ENCODE measurements at regions not wholly inside any gene's neighbourhood (a gene's known extent, or its start where the extent isn't known, plus 50 kb on each side); places are given as distances from the start of the nearest gene placed in this dataset.
"Not testable (repeated sequence)": the region's sequence is repeated elsewhere in the genome, so short reads cannot be mapped to it uniquely, and the experiment has no call there.

GRCh38 chr3:139232341-139232740, 111.5 kb upstream of the MRPS22 start:
- not testable (repeated sequence) for DNase-seq (ENCODE audit: extremely low read depth, low read depth, low spot score)

- DNase-seq (ENCODE audit: extremely low read depth, low read depth, low spot score): no peak
These were observed 109.3 kb upstream of the MRPS22 start for GRCh38 chr3:139234491-139234890.

- DNase-seq (ENCODE audit: extremely low read depth, low read depth, low spot score): no peak
These were observed 108.6 kb upstream of the MRPS22 start for GRCh38 chr3:139235192-139235591.

DNA sequence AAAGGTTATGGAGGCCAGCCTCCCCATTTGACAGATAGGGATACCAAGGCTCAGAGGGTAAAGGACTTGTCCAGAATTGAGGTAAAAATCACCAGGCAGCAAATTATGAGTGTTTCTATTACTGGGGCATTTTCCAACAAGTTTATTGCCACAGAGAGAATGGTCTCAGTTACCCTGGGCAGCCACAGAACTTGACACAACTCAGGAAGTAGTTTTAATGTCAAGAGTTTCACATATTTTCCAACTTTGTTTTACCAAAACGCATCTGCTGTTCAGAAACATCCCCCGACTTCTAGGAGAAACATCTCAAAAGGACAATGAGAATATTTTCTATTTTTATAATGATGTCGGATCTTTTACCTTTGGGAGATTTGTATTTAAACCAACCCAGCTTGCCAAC, 107.5 kb upstream of the MRPS22 start:
- no peak for DNase-seq (ENCODE audit: extremely low read depth, low read depth, low spot score)

GRCh38 chr3:139238281-139239030, 105.4 kb upstream of the MRPS22 start:
- no peak for DNase-seq (ENCODE audit: extremely low read depth, low read depth, low spot score)

DNA sequence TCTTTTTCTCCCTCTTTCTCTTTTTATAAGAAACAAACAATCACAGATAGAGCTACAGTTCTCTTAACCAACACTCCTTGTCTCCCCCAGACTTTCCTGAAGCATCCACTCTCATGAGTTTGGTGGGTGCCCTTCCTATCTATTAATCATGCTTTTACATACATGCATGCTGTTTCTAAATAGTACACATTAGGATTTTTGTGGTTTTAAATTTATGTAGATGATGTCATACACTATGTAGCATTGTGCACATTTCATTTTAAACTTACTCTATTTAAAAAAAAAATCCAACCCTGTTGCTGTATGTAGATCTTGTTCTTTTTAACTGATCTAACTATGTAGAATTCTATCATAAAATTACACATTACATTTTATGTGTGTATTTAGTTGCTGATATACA, 104.3 kb upstream of the MRPS22 start:
- DNase-seq (ENCODE audit: extremely low read depth, low read depth, low spot score): no peak

DNA sequence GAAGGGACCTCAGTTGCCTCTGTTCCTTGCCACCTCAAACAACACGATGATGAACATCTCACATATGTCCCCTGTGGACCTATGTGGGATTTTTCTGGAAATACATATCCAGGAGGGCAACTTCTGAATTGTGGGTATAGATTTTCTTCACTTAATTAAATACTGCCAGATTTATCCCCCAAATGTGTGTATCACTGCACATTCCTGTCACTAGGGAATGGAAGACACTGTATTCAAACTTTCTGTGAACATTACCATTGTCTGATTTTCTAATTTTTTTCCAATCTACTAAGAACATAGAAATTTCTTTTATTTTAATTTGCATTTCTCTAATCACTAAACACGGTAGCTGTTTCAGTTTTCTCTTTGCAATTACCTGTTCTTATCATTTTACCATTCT, 102.0 kb upstream of the MRPS22 start:
- no peak for DNase-seq (ENCODE audit: extremely low read depth, low read depth, low spot score)

DNA sequence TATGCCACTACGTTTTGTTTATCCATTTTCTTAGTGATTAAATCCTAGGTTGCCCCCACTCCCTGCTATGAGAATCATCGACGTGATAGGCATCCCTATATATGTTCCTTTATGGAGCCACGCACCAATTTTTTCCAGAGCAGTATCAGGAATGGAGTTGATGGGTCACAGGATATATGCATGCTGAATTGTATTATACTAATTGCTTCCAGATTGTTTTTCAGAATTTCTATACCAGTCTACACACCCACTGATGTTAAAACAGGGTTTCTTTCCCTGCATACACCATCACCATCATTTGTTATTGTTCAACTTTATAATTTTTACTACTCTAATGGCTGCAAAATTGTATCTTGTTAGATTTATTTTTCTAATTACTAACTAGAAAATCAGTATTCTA, 100.1 kb upstream of the MRPS22 start:
- no peak for DNase-seq (ENCODE audit: extremely low read depth, low read depth, low spot score)

DNA sequence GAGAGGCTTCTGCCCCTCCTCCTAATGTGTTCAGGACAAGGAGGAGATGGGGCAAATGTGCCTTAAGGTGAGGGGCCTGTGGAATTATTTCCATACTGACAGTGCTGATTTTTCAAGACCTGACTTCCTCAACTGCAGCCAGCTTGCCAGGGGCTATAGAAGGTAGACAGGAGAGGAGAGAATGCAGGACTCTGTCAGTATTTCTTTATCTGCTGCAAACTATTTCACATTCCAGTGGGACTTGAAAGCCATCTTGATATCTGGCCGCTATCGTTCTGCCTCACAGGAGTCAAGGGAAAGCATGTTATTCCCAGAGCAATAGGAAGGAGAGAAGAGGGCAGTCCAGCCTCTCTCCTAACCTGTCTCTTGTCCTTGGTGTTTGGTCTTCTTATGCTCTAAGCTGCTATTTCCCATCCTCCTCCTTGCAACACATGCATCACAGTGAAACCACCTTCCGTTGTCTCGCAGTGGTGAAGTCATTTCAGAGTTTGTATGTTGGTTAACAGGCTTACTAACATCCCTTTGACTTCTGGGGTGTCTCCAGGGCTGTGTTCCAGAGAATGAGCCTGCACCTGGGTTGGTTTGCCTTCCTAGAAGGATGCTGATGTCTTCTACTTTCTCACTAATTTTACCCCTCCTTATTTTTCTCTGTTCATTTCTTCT, 95.1 kb upstream of the MRPS22 start:
- no peak for DNase-seq (ENCODE audit: extremely low read depth, low read depth, low spot score)

DNA sequence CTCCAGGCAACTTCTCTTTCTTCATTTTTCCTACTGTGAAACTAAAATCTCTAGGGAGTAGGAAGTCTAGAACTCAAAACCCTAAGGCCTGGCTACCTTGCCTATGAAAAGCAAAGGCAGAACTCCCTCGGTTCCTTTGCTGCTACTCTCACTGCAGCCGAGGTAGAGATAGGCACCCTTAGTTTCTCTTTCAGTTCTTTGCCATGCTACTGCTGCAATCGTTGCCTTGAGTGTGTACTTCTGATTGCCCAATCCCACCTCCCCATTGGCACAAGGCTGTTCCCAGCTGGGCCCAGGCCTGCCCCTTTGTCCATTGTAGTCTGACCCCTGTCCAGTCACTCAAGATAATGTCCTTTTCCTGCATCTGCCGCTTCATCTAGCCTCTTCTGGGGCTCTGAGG, 92.3 kb upstream of the MRPS22 start:
- no peak for DNase-seq (ENCODE audit: extremely low read depth, low read depth, low spot score)

GRCh38 chr3:139252719-139253118, 91.1 kb upstream of the MRPS22 start:
- no peak for DNase-seq (ENCODE audit: extremely low read depth, low read depth, low spot score)

DNA sequence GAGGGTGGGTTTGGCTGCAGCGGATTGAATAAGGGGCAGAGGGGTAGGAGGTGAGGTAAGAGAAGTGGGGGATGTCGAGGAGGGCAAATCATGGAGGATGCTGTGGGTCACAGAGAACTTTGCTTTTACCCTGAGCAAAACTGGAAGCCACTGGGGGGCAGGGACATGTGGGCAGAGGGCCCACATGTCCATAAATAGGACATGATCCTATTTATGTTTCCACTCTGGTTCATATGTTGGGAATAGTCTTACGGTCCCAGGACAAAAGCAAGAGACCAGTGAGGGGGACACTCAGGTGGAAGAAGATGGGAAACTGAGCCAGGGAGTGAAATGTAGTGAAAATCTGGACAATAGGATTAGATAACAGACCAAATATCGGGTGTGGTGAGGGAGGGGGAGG, 85.5 kb upstream of the MRPS22 start:
- no peak for DNase-seq (ENCODE audit: extremely low read depth, low read depth, low spot score)

DNA sequence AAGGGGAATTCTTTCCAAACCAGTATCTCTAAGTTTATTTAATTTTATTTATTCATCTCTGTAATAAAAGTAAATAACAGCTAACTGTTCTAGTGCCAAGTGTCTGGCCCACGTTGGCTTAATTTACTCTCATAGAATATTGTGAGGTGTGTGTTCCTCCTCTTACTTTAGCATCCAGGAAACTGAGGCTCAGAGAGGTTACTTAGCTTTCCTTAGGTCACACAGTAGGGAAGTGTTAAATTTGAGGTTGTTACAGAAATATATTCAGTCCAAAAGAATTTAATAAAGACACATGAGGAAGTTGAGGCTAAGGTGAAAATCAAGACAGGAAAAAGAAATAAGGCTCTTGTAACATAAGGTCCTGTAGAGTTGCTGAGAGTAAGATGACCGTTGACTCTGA, 84.4 kb upstream of the MRPS22 start:
- no peak for DNase-seq (ENCODE audit: extremely low read depth, low read depth, low spot score)

DNA sequence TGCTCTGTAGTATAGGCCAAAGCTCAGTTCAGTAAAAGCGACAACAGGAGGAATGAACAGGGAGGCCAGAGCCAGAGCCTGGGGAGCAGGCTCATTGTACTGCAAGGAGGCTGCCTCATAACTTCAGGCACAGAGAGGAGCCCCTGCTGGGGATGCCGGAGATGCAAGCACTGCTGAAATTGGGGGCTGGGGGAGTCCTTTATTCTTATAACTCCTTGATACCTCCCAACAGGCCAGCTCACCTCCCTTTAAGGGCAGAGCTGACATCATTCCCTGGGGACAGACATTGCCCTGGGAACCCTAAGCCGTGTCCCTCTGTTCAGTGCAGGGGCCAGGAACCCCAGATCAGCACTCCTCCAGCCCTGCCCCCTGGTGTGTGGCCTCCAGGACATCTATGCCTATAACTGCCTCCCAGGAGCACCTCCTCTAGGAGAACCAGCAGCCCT, 83.8 kb upstream of the MRPS22 start:
- DNase-seq (ENCODE audit: extremely low read depth, low read depth, low spot score): no peak

GRCh38 chr3:139260793-139261736, 82.8 kb upstream of the MRPS22 start:
- no peak for DNase-seq (ENCODE audit: extremely low read depth, low read depth, low spot score)

DNA sequence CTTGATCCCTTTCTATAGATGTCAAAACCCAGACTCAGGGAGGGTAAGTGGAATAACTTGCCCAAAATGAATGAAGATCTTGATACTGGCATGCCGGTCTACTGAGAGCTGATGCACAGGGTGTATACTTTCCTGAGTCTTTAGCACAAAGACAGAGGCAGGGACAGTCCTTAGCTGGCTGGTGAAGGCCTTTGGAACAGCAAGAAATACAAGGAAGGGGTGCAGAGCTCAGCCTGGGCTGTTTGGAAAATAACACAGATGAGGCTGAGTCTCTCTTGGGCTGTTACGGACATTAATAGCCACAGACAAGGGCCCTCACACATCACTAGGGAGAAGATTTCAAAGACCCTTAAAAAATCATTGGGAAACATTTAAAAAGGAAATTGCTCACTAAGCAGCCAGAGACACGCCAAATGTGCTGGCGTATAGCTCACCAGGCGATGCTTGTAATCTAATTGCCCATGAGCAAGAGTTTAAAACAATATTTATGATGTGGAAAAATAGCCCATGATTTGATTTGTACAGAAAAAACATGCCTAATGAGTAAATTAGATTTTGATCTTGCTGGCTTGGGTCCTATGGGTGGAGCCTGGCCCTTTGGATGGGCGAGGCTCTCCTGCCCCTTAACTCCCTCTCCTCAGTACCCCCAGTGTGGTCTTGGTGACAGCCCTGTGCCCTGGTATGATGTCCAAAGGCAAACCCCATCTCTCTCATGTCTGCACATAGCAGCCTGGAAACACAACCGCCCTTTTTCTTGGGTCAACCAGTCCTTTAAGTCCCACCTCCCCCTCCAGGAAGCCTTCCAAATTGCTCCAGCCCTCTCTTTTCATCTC, 81.8 kb upstream of the MRPS22 start:
- DNase-seq (ENCODE audit: extremely low read depth, low read depth, low spot score): no peak

- no peak for DNase-seq (ENCODE audit: extremely low read depth, low read depth, low spot score)
These were observed 80.0 kb upstream of the MRPS22 start for GRCh38 chr3:139263798-139264197.

DNA sequence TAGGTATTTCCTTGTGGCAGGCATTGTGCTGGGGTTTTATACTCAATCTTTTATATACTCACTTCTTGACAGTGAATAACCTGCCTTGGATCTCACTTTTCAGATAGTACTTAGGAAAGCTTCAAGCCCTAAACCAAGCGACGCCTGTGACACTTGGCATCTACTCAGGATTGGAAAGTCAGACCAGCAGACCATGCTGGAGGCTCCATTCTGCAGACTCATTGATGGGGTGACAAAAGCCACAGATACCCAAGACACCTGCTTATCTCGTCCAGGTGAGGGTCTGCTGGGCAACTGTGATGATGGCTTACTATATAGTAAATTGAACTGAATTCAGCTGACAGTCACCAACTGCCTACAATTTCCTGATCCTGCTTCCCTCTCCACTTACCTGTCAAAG, 79.4 kb upstream of the MRPS22 start:
- no peak for DNase-seq (ENCODE audit: extremely low read depth, low read depth, low spot score)

DNA sequence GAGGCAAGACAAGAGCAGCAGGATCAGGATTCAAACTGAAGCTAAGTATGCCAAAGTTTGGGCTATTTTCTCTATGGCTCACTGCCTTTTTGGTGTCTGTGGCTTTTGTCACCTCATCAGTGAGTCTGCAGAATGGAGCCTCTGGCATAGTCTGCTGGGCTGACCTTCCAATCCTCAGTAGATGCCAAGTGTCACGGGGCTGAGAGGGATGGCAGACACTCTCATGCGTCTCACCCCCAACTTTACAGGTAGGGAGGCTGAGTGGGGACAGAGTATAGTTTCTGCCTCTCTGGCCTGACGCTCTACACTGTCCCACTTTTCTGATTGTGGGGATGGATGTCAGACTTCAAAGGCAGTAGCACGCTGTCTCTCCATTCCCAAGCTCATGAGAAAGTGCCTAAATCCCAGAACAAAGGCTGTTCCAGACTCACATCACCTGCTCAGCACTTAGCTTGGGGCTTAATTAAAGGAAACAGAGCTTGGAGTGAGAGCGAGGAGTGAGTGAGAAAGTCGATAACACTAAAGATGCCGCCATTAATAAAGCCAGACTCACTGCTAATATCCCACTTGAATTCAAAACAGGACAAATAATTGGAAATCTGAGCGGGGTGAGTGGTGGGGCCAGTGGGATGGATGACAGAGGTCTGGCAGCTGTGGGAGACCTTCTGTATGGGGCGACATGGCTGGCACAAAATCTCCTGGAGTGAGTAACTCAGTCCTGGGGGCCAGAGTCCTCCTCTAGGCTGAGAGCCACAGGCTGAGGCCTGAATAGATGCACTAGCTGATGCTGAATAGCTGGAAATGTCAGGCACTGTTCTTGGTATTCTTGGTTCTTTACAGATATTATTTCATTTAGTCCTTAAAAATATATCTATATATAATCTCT, 78.4 kb upstream of the MRPS22 start:
- no peak for DNase-seq (ENCODE audit: extremely low read depth, low read depth, low spot score)
